Colonic mucosa (tissue), 4 donors: ENCODE measurements at regions not wholly inside any gene's neighbourhood (a gene's known extent, or its start where the extent isn't known, plus 50 kb on each side); places are given as distances from the start of the nearest gene placed in this dataset.

ENCODE experiments used
- DNase-seq: peaks from one replicate; pipeline ENCODE4 v3.0.0-alpha.2; 2020
- H3K27ac ChIP-seq: fragments of 200-600 bp; one replicate; pipeline ENCODE4 v1.8.0; 2021
- H3K27me3 ChIP-seq: fragments of 200-600 bp; one replicate; pipeline ENCODE4 v1.8.0; 2021
- H3K36me3 ChIP-seq: fragments of 200-600 bp; one replicate; pipeline ENCODE4 v1.8.0; 2021
- H3K4me1 ChIP-seq: fragments of 200-600 bp; one replicate; pipeline ENCODE4 v1.8.0; 2021; ENCODE audit warnings: mild to moderate bottlenecking
- H3K4me3 ChIP-seq: fragments of 200-600 bp; one replicate; pipeline ENCODE4 v1.8.0; 2021
- H3K9ac ChIP-seq, 2 donors: one replicate each; pipeline ENCODE4 v1.7.0; 2013; ENCODE audit warnings: control low read depth in 2 of 2, low read depth in 2 of 2, low read length in 2 of 2
- H3K9me3 ChIP-seq: fragments of 200-600 bp; one replicate; pipeline ENCODE4 v1.8.0; 2021
- intact Hi-C: fragments of 100-400 bp; cut with DNase I; formaldehyde crosslinking; loops from one replicate; pipeline ENCODE4 v1.14.1; 2022
- TF ChIP-seq, protein P1 (sequence below): fragments of 200-600 bp; IDR thresholded peaks from one replicate; pipeline ENCODE4 v1.8.0; 2022; ENCODE audit warnings: antibody characterized with exemption, mild to moderate bottlenecking
- donor health status: healthy.
- donor health status: DM: no; HTN: no; CAD: no.
- donor health status: DM: no; HTN: no; CAD: no.

- Histone ChIP-seq H3K4me1 (no peaks in the 10 kb centered on the region), H3K27me3 (no peaks in the 10 kb centered on the region), H3K27ac (no peak overlapping the region), H3K36me3 (no peaks in the 10 kb centered on the region), H3K9me3 (no peaks in the 10 kb centered on the region), H3K9ac (no peak overlapping the region), H3K4me3 (no peak overlapping the region)
- DNase-seq = no peak
- intact Hi-C loops = no loop called here
- TF ChIP-seq, protein P1, sequence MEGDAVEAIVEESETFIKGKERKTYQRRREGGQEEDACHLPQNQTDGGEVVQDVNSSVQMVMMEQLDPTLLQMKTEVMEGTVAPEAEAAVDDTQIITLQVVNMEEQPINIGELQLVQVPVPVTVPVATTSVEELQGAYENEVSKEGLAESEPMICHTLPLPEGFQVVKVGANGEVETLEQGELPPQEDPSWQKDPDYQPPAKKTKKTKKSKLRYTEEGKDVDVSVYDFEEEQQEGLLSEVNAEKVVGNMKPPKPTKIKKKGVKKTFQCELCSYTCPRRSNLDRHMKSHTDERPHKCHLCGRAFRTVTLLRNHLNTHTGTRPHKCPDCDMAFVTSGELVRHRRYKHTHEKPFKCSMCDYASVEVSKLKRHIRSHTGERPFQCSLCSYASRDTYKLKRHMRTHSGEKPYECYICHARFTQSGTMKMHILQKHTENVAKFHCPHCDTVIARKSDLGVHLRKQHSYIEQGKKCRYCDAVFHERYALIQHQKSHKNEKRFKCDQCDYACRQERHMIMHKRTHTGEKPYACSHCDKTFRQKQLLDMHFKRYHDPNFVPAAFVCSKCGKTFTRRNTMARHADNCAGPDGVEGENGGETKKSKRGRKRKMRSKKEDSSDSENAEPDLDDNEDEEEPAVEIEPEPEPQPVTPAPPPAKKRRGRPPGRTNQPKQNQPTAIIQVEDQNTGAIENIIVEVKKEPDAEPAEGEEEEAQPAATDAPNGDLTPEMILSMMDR = no peak
These were observed 301.5 kb upstream of the ANO3 start for GRCh38 chr11:26030399-26030798.

DNA sequence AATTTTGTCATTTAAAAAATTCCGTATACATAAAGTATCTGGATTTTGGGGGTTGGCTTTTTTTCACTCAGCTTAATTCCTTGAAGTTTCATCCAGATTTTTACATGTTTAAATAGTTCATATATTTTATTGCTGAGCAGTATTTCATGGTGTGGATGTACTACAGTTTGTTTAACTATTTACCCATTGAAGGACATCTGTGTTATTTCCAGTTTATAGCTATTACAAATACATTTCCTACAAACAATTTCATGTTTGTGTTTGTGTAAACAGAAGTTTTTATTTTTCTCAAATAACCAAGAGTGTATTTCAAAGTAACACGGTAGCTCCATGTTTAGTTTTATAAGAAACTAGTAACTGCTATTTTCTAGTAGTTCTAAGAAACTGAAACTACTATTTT, 299.7 kb upstream of the ANO3 start:
- H3K36me3 ChIP-seq = no peaks in the 10 kb centered on the region
- no peak overlapping the region for H3K9ac ChIP-seq
- TF ChIP-seq, protein P1 = no peak
- H3K27me3 ChIP-seq = no peaks in the 10 kb centered on the region
- H3K4me1 ChIP-seq = no peaks in the 10 kb centered on the region
- H3K9me3 ChIP-seq = no peaks in the 10 kb centered on the region
- no peak for DNase-seq
- no peak overlapping the region for H3K27ac ChIP-seq
- H3K4me3 ChIP-seq = no peak overlapping the region
- intact Hi-C loops = no loop called here

DNA sequence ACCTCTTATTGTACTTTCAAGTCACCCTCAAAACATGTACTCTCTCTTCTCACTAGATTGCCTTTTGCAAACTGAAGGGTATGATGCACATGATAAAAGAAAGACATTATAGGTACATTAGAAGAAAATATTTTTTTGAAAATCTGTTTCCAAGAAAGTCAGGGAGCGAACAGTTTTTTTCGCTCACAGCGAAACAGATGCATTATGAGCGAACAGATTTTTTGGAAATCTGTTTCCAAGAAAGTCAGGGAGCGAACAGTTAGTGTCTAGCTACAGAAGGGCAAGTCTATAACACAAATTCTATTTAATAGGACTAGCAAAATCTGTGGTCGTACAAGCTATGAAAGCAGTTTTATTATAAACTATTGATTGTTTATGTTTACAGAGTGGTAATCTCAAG, 296.2 kb upstream of the ANO3 start:
- no peak overlapping the region for H3K4me3 ChIP-seq
- H3K27ac ChIP-seq = no peak overlapping the region
- no peaks in the 10 kb centered on the region for H3K9me3 ChIP-seq
- no peaks in the 10 kb centered on the region for H3K36me3 ChIP-seq
- TF ChIP-seq, protein P1 = no peak
- no peak for DNase-seq
- intact Hi-C loops = no loop called here
- no peak overlapping the region for H3K9ac ChIP-seq
- no peaks in the 10 kb centered on the region for H3K27me3 ChIP-seq
- no peaks in the 10 kb centered on the region for H3K4me1 ChIP-seq

GRCh38 chr11:26037716-26038115, 294.2 kb upstream of the ANO3 start:
- H3K4me1 ChIP-seq = no peaks in the 10 kb centered on the region
- no peaks in the 10 kb centered on the region for H3K36me3 ChIP-seq
- TF ChIP-seq, protein P1 = no peak
- no peak overlapping the region for H3K27ac ChIP-seq
- DNase-seq = no peak
- H3K27me3 ChIP-seq = no peaks in the 10 kb centered on the region
- intact Hi-C loops = no loop called here
- no peak overlapping the region for H3K9ac ChIP-seq
- H3K9me3 ChIP-seq = no peaks in the 10 kb centered on the region
- no peak overlapping the region for H3K4me3 ChIP-seq

DNA sequence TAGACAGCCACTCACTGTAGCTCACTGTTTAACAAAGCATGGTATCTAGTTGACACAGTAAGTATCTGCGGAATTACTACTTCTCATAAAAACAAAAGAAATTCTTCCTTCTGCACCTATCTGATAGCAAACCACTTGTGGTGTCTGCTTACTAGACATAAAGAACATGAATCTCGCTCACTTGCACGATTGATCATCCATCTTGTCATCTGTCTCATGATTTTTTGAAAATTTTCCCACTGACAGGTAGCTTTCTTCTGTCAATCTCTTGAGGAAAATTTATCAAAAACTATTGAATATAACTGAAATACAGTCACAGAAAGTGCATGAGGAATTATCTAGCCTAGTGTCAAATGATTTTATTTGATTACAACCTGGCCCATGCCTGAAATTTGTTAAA, 291.6 kb upstream of the ANO3 start:
- Histone ChIP-seq H3K27me3 (no peaks in the 10 kb centered on the region), H3K4me3 (no peak overlapping the region), H3K27ac (no peak overlapping the region), H3K9ac (no peak overlapping the region), H3K36me3 (no peaks in the 10 kb centered on the region), H3K4me1 (no peaks in the 10 kb centered on the region), H3K9me3 (no peaks in the 10 kb centered on the region)
- DNase-seq = no peak
- intact Hi-C loops = no loop called here
- TF ChIP-seq, protein P1 = no peak

DNA sequence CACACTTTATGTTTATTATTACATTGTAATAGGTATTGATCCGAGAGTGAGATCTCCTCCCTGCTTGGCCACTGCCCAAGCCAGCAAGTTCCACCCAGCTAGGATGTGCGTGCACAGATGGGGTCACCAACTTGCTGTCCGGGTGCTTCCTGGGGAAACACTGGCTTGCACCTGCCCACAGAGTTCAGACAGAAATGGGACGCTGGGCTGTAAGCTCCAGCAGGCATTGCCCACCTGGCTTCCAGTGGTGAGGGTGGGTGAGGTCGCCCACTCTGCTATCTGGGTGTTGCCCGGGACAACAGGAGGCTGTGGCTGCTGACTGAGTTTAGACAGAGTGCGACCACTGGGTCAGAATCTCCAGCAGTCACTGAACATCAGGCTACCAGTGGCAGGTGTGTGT, 289.8 kb upstream of the ANO3 start:
- no peaks in the 10 kb centered on the region for H3K9me3 ChIP-seq
- H3K9ac ChIP-seq = no peak overlapping the region
- no peak for DNase-seq
- no peaks in the 10 kb centered on the region for H3K4me1 ChIP-seq
- TF ChIP-seq, protein P1 = no peak
- H3K27me3 ChIP-seq = no peaks in the 10 kb centered on the region
- no peaks in the 10 kb centered on the region for H3K36me3 ChIP-seq
- H3K27ac ChIP-seq = no peak overlapping the region
- no peak overlapping the region for H3K4me3 ChIP-seq
- intact Hi-C loops = no loop called here
